Left colon (tissue), 2 donors: ENCODE measurements at regions not wholly inside any gene's neighbourhood (a gene's known extent, or its start where the extent isn't known, plus 50 kb on each side); places are given as distances from the start of the nearest gene placed in this dataset.

ENCODE experiments used
- ATAC-seq: fragments of 200-7000 bp; cut with Tn5 transposase; one replicate; pipeline ENCODE4 v1.9.1; 2020; ENCODE audit warnings: mild to moderate bottlenecking, moderate library complexity
- DNase-seq, 2 donors: peaks; one replicate each; pipeline ENCODE4 v3.0.0-alpha.2; 2020
- intact Hi-C, 2 donors: fragments of 100-400 bp; cut with DNase I in 1 of 2; cut with micrococcal nuclease in 1 of 2; formaldehyde crosslinking; loops; one replicate each; pipeline versions ENCODE4 v1.11.2 to v1.14.0; 2022; cut with DNase I, micrococcal nuclease
- donor health status: DM: no; HTN: no; CAD: no.
- donor health status: DM: yes; HTN: yes; CAD: no.

- ATAC-seq (no peak), DNase-seq (no peak)
- intact Hi-C loops, result no loop called here
Observed at GRCh38 chr7:128145191-128145590, 95.9 kb upstream of the LEP start.

- DNase-seq (no peak), ATAC-seq (no peak)
- intact Hi-C loops, result no loop called here
Observed at GRCh38 chr7:128146052-128146451, 95.0 kb upstream of the LEP start.

GRCh38 chr7:128148676-128149075 is 92.4 kb upstream of the LEP start:
- DNase-seq (peak in 1 of 2 donors; percentile 38), ATAC-seq (peak; percentile 83)
- intact Hi-C loops, result no loop called here

- intact Hi-C loops, result no loop called here
- DNase-seq, result no peak
- ATAC-seq, result no peak
Observed at GRCh38 chr7:128150223-128150865, 90.7 kb upstream of the LEP start.

GRCh38 chr7:128151635-128152034 is 89.4 kb upstream of the LEP start:
- intact Hi-C loops, result no loop called here
- DNase-seq (no peak), ATAC-seq (no peak)

GRCh38 chr7:128152721-128153120 is 88.4 kb upstream of the LEP start:
- DNase-seq (no peak), ATAC-seq (no peak)
- intact Hi-C loops, result no loop called here

- DNase-seq (no peak), ATAC-seq (no peak)
- intact Hi-C loops, result no loop called here
Observed at GRCh38 chr7:128153436-128153835, 87.6 kb upstream of the LEP start.

GRCh38 chr7:128154504-128154903 is 86.6 kb upstream of the LEP start:
- DNase-seq (no peak), ATAC-seq (no peak)
- intact Hi-C loops, result no loop called here

- intact Hi-C loops, result no loop called here
- DNase-seq, result no peak
- no peak for ATAC-seq
Observed at GRCh38 chr7:128155100-128155740, 85.9 kb upstream of the LEP start.

GRCh38 chr7:128157906-128158305 is 83.2 kb upstream of the LEP start:
- DNase-seq, result no peak
- ATAC-seq, result no peak
- intact Hi-C loops, result no loop called here

- no peak for DNase-seq
- intact Hi-C loops, result no loop called here
- ATAC-seq, result no peak
Observed at GRCh38 chr7:128158370-128158769, 82.7 kb upstream of the LEP start.

- DNase-seq (no peak), ATAC-seq (no peak)
- intact Hi-C loops, result no loop called here
Observed at GRCh38 chr7:128160296-128160695, 80.8 kb upstream of the LEP start.

GRCh38 chr7:128161466-128162125 is 79.5 kb upstream of the LEP start:
- ATAC-seq (no peak), DNase-seq (no peak)
- intact Hi-C loops, result no loop called here

- DNase-seq (no peak), ATAC-seq (no peak)
- intact Hi-C loops, result no loop called here
Observed at GRCh38 chr7:128162666-128163065, 78.4 kb upstream of the LEP start.

- no peak for ATAC-seq
- no peak for DNase-seq
Observed at GRCh38 chr7:128163473-128163872, 77.6 kb upstream of the LEP start.

GRCh38 chr7:128164061-128164954 is 76.8 kb upstream of the LEP start:
- intact Hi-C loops, result no loop called here
- ATAC-seq, result no peak
- no peak for DNase-seq

More at GRCh38 chr7:128163473-128163872, 77.6 kb upstream of the LEP start:
- intact Hi-C loops, result no loop called here

- DNase-seq, result no peak
- intact Hi-C loops, result no loop called here
- ATAC-seq, result no peak
Observed at GRCh38 chr7:128164955-128165670, 76.0 kb upstream of the LEP start.

GRCh38 chr7:128165927-128166420 is 75.1 kb upstream of the LEP start:
- ATAC-seq, result no peak
- intact Hi-C loops, result no loop called here

GRCh38 chr7:128166603-128167041 is 74.5 kb upstream of the LEP start:
- DNase-seq (no peak), ATAC-seq (peak; percentile 25)
- intact Hi-C loops, result no loop called here

More at GRCh38 chr7:128165927-128166420, 75.1 kb upstream of the LEP start:
- DNase-seq, result no peak
